ENCODE measurements at regions not wholly inside any gene's neighbourhood (a gene's known extent, or its start where the extent isn't known, plus 50 kb on each side); places are given as distances from the start of the nearest gene placed in this dataset.

GRCh38 chr2:59008950-59009349, 767.8 kb upstream of the FANCL start:
- TF ChIP-seq EZH2 (optimal IDR thresholded peaks at IDR 0.05; ENCODE audit: low read depth, low read length) (no peak), EZH2phosphoT487 (IDR thresholded peaks at IDR 0.05; ENCODE audit: low read length) (no peak), CTCF (IDR thresholded peaks at IDR 0.05; ENCODE audit: low read length) (no peak)
- Histone ChIP-seq H2AFZ (ENCODE audit: low read length) (no peak overlapping the region), H3K4me3 (ENCODE audit: low read length) (no peak overlapping the region), H3K79me2 (ENCODE audit: low read length) (no peaks in the 10 kb centered on the region), H3F3A (ENCODE audit: insufficient read depth, low read length) (no peaks in the 10 kb centered on the region), H3K4me2 (ENCODE audit: low read depth, low read length) (no peak overlapping the region), H3K27ac (ENCODE audit: low read length) (no peak overlapping the region), H3K4me1 (ENCODE audit: low read length) (no peaks in the 10 kb centered on the region), H4K20me1 (ENCODE audit: insufficient read depth, low read length) (no peaks in the 10 kb centered on the region), H3K27me3 (replicated peaks; ENCODE audit: insufficient read depth, low read length) (no peaks in the 10 kb centered on the region), H3K9ac (ENCODE audit: low read length) (no peak overlapping the region), H3K9me2 (replicated peaks; ENCODE audit: insufficient read depth, low read length) (no peaks in the 10 kb centered on the region), H3K36me3 (replicated peaks; ENCODE audit: insufficient read depth, low read length) (no peaks in the 10 kb centered on the region), H3K9me3 (replicated peaks; ENCODE audit: insufficient read depth, low read length) (no peaks in the 10 kb centered on the region)
- DNase-seq: no peak

- no peak for TF ChIP-seq EZH2 (optimal IDR thresholded peaks at IDR 0.05; ENCODE audit: low read depth, low read length)
- TF ChIP-seq CTCF (IDR thresholded peaks at IDR 0.05; ENCODE audit: low read length): no peak
- no peak for TF ChIP-seq EZH2phosphoT487 (IDR thresholded peaks at IDR 0.05; ENCODE audit: low read length)
- H3K4me3 ChIP-seq (ENCODE audit: low read length): no peak overlapping the region
- H3K4me1 ChIP-seq (ENCODE audit: low read length): no peaks in the 10 kb centered on the region
- H4K20me1 ChIP-seq (ENCODE audit: insufficient read depth, low read length): no peaks in the 10 kb centered on the region
- no peak overlapping the region for H3K4me2 ChIP-seq (ENCODE audit: low read depth, low read length)
- no peaks in the 10 kb centered on the region for H3K9me3 ChIP-seq (replicated peaks; ENCODE audit: insufficient read depth, low read length)
- no peak overlapping the region for H2AFZ ChIP-seq (ENCODE audit: low read length)
- H3K9ac ChIP-seq (ENCODE audit: low read length): no peak overlapping the region
- H3K36me3 ChIP-seq (replicated peaks; ENCODE audit: insufficient read depth, low read length): no peaks in the 10 kb centered on the region
- H3K9me2 ChIP-seq (replicated peaks; ENCODE audit: insufficient read depth, low read length): no peaks in the 10 kb centered on the region
- H3K79me2 ChIP-seq (ENCODE audit: low read length): no peaks in the 10 kb centered on the region
- DNase-seq: no peak
- no peaks in the 10 kb centered on the region for H3K27me3 ChIP-seq (replicated peaks; ENCODE audit: insufficient read depth, low read length)
- H3K27ac ChIP-seq (ENCODE audit: low read length): no peak overlapping the region
- H3F3A ChIP-seq (ENCODE audit: insufficient read depth, low read length): no peaks in the 10 kb centered on the region
Observed at GRCh38 chr2:59005836-59006615, 764.9 kb upstream of the FANCL start.

- no peaks in the 10 kb centered on the region for H3K9me3 ChIP-seq (replicated peaks; ENCODE audit: insufficient read depth, low read length)
- no peaks in the 10 kb centered on the region for H3K36me3 ChIP-seq (replicated peaks; ENCODE audit: insufficient read depth, low read length)
- no peak overlapping the region for H3K4me2 ChIP-seq (ENCODE audit: low read depth, low read length)
- H3K4me1 ChIP-seq (ENCODE audit: low read length): no peaks in the 10 kb centered on the region
- DNase-seq: no peak
- no peaks in the 10 kb centered on the region for H3K79me2 ChIP-seq (ENCODE audit: low read length)
- no peaks in the 10 kb centered on the region for H3K27me3 ChIP-seq (replicated peaks; ENCODE audit: insufficient read depth, low read length)
- H3K9me2 ChIP-seq (replicated peaks; ENCODE audit: insufficient read depth, low read length): no peaks in the 10 kb centered on the region
- H3F3A ChIP-seq (ENCODE audit: insufficient read depth, low read length): no peaks in the 10 kb centered on the region
- no peaks in the 10 kb centered on the region for H4K20me1 ChIP-seq (ENCODE audit: insufficient read depth, low read length)
- TF ChIP-seq EZH2phosphoT487 (IDR thresholded peaks at IDR 0.05; ENCODE audit: low read length): no peak
- no peak for TF ChIP-seq CTCF (IDR thresholded peaks at IDR 0.05; ENCODE audit: low read length)
- TF ChIP-seq EZH2 (optimal IDR thresholded peaks at IDR 0.05; ENCODE audit: low read depth, low read length): no peak
- H3K4me3 ChIP-seq (ENCODE audit: low read length): no peak overlapping the region
- no peak overlapping the region for H3K27ac ChIP-seq (ENCODE audit: low read length)
- H2AFZ ChIP-seq (ENCODE audit: low read length): no peak overlapping the region
- H3K9ac ChIP-seq (ENCODE audit: low read length): no peak overlapping the region
Observed at GRCh38 chr2:59004621-59005020, 763.5 kb upstream of the FANCL start.

All from MM.1S (cell line).